ENCODE measurements at regions not wholly inside any gene's neighbourhood (a gene's known extent, or its start where the extent isn't known, plus 50 kb on each side); places are given as distances from the start of the nearest gene placed in this dataset.

GRCh38 chr10:43754569-43755260 lies 106.0 kb upstream of the ZNF32 start:
- no peak for DNase-seq (ENCODE audit: extremely low spot score, insufficient read length, low read depth)
- no peak for FAIRE-seq

- DNase-seq (ENCODE audit: extremely low spot score, insufficient read length, low read depth) (no peak), FAIRE-seq (no peak)
Measured at GRCh38 chr10:43753397-43754061, 104.8 kb upstream of the ZNF32 start.

- DNase-seq (ENCODE audit: extremely low spot score, insufficient read length, low read depth) (no peak), FAIRE-seq (no peak)
Measured at GRCh38 chr10:43752682-43753081, 104.0 kb upstream of the ZNF32 start.

- DNase-seq (ENCODE audit: extremely low spot score, insufficient read length, low read depth) (no peak), FAIRE-seq (no peak)
Measured at GRCh38 chr10:43751646-43752045, 103.0 kb upstream of the ZNF32 start.

- DNase-seq (ENCODE audit: extremely low spot score, insufficient read length, low read depth) (no peak), FAIRE-seq (no peak)
Measured at GRCh38 chr10:43749940-43750552, 101.4 kb upstream of the ZNF32 start.

GRCh38 chr10:43749145-43749576 lies 100.5 kb upstream of the ZNF32 start:
- DNase-seq (ENCODE audit: extremely low spot score, insufficient read length, low read depth), result no peak
- FAIRE-seq, result no peak

GRCh38 chr10:43748560-43748959 lies 99.9 kb upstream of the ZNF32 start:
- DNase-seq (ENCODE audit: extremely low spot score, insufficient read length, low read depth) (no peak), FAIRE-seq (no peak)

- DNase-seq (ENCODE audit: extremely low spot score, insufficient read length, low read depth) (no peak), FAIRE-seq (no peak)
Measured at GRCh38 chr10:43746906-43747305, 98.2 kb upstream of the ZNF32 start.

GRCh38 chr10:43739161-43739560 lies 90.5 kb upstream of the ZNF32 start:
- FAIRE-seq, result no peak
- no peak for DNase-seq (ENCODE audit: extremely low spot score, insufficient read length, low read depth)

- DNase-seq (ENCODE audit: extremely low spot score, insufficient read length, low read depth) (no peak), FAIRE-seq (no peak)
Measured at GRCh38 chr10:43737003-43737402, 88.3 kb upstream of the ZNF32 start.

GRCh38 chr10:43735907-43736306 lies 87.2 kb upstream of the ZNF32 start:
- DNase-seq (ENCODE audit: extremely low spot score, insufficient read length, low read depth), result no peak
- FAIRE-seq, result no peak

GRCh38 chr10:43734716-43735115 lies 86.0 kb upstream of the ZNF32 start:
- FAIRE-seq, result no peak
- DNase-seq (ENCODE audit: extremely low spot score, insufficient read length, low read depth), result no peak

GRCh38 chr10:43731486-43731885 lies 82.8 kb upstream of the ZNF32 start:
- DNase-seq (ENCODE audit: extremely low spot score, insufficient read length, low read depth) (no peak), FAIRE-seq (no peak)

- no peak for DNase-seq (ENCODE audit: extremely low spot score, insufficient read length, low read depth)
- no peak for FAIRE-seq
Measured at GRCh38 chr10:43728425-43728824, 79.7 kb upstream of the ZNF32 start.

GRCh38 chr10:43727935-43728334 lies 79.3 kb upstream of the ZNF32 start:
- no peak for DNase-seq (ENCODE audit: extremely low spot score, insufficient read length, low read depth)
- no peak for FAIRE-seq

- no peak for FAIRE-seq
- DNase-seq (ENCODE audit: extremely low spot score, insufficient read length, low read depth), result no peak
Measured at GRCh38 chr10:43715334-43715733, 66.7 kb upstream of the ZNF32 start.

GRCh38 chr10:43712821-43713584 lies 64.3 kb upstream of the ZNF32 start:
- no peak for DNase-seq (ENCODE audit: extremely low spot score, insufficient read length, low read depth)
- no peak for FAIRE-seq

- FAIRE-seq, result no peak
- DNase-seq (ENCODE audit: extremely low spot score, insufficient read length, low read depth), result no peak
Measured at GRCh38 chr10:43710772-43711471, 62.2 kb upstream of the ZNF32 start.

GRCh38 chr10:43708262-43708661 lies 59.6 kb upstream of the ZNF32 start:
- DNase-seq (ENCODE audit: extremely low spot score, insufficient read length, low read depth) (no peak), FAIRE-seq (no peak)

- FAIRE-seq (no peak), DNase-seq (ENCODE audit: extremely low spot score, insufficient read length, low read depth) (no peak)
Measured at GRCh38 chr10:43707770-43708169, 59.1 kb upstream of the ZNF32 start.
